T-helper 2 cell treated with Interferon-gamma antibody and Interleukin-4, amounts not matched to agents 100 ng/mL and 5 ng/mL, for 36 hours (primary cell): ENCODE measurements at regions not wholly inside any gene's neighbourhood (a gene's known extent, or its start where the extent isn't known, plus 50 kb on each side); places are given as distances from the start of the nearest gene placed in this dataset.

Experiments used
- intact Hi-C: fragments of 100-400 bp; cut with micrococcal nuclease; formaldehyde crosslinking; loops from one replicate; pipeline ENCODE4 v1.15.1; 2023

GRCh38 chr18:40907842-40908241, 1047.2 kb upstream of the PIK3C3 start:
- intact Hi-C loops = no loop called here

GRCh38 chr18:40904295-40904694, 1050.7 kb upstream of the PIK3C3 start:
- intact Hi-C loops = no loop called here

GRCh38 chr18:40902436-40902835, 1052.6 kb upstream of the PIK3C3 start:
- intact Hi-C loops = no loop called here

GRCh38 chr18:40897884-40898283, 1057.2 kb upstream of the PIK3C3 start:
- intact Hi-C loops = no loop called here

GRCh38 chr18:40883271-40883670, 1071.8 kb upstream of the PIK3C3 start:
- intact Hi-C loops = no loop called here

GRCh38 chr18:40882468-40882867, 1072.6 kb upstream of the PIK3C3 start:
- intact Hi-C loops = no loop called here

GRCh38 chr18:40878371-40878770, 1076.7 kb upstream of the PIK3C3 start:
- intact Hi-C loops = no loop called here

GRCh38 chr18:40877096-40877495, 1077.9 kb upstream of the PIK3C3 start:
- intact Hi-C loops = no loop called here

- intact Hi-C loops = no loop called here
These were observed 1079.9 kb upstream of the PIK3C3 start for GRCh38 chr18:40875101-40875615.

- intact Hi-C loops = no loop called here
These were observed 1080.8 kb upstream of the PIK3C3 start for GRCh38 chr18:40874233-40874632.

GRCh38 chr18:40868110-40868858, 1086.8 kb upstream of the PIK3C3 start:
- intact Hi-C loops = loop anchor here (10.0 kb wide), 1 partner anchor 63 kb away; no protein-coding TSS in a partner anchor

- intact Hi-C loops = loop anchor here (10.0 kb wide), 1 partner anchor 63 kb away; no protein-coding TSS in a partner anchor
These were observed 1087.6 kb upstream of the PIK3C3 start for GRCh38 chr18:40867459-40867858.

- intact Hi-C loops = loop anchor here (10.0 kb wide), 1 partner anchor 62 kb away; no protein-coding TSS in a partner anchor
These were observed 1088.1 kb upstream of the PIK3C3 start for GRCh38 chr18:40866968-40867367.

- intact Hi-C loops = loop anchor here (10.0 kb wide), 1 partner anchor 61 kb away; no protein-coding TSS in a partner anchor
These were observed 1088.9 kb upstream of the PIK3C3 start for GRCh38 chr18:40866013-40866645.

GRCh38 chr18:40864846-40865245, 1090.2 kb upstream of the PIK3C3 start:
- intact Hi-C loops = loop anchor here (10.0 kb wide), 1 partner anchor 60 kb away; no protein-coding TSS in a partner anchor

GRCh38 chr18:40863801-40864200, 1091.2 kb upstream of the PIK3C3 start:
- intact Hi-C loops = loop anchor here (10.0 kb wide), 1 partner anchor 59 kb away; no protein-coding TSS in a partner anchor

- intact Hi-C loops = loop anchor here (10.0 kb wide), 1 partner anchor 55 kb away; no protein-coding TSS in a partner anchor
These were observed 1094.8 kb upstream of the PIK3C3 start for GRCh38 chr18:40860189-40860588.

GRCh38 chr18:40855661-40856060, 1099.4 kb upstream of the PIK3C3 start:
- intact Hi-C loops = no loop called here

GRCh38 chr18:40852406-40852805, 1102.6 kb upstream of the PIK3C3 start:
- intact Hi-C loops = no loop called here

- intact Hi-C loops = no loop called here
These were observed 1104.0 kb upstream of the PIK3C3 start for GRCh38 chr18:40851014-40851429.

- intact Hi-C loops = no loop called here
These were observed 1105.1 kb upstream of the PIK3C3 start for GRCh38 chr18:40849886-40850285.

- intact Hi-C loops = no loop called here
These were observed 1113.6 kb upstream of the PIK3C3 start for GRCh38 chr18:40841467-40841866.
